ENCODE measurements at regions not wholly inside any gene's neighbourhood (a gene's known extent, or its start where the extent isn't known, plus 50 kb on each side); places are given as distances from the start of the nearest gene placed in this dataset.

DNA sequence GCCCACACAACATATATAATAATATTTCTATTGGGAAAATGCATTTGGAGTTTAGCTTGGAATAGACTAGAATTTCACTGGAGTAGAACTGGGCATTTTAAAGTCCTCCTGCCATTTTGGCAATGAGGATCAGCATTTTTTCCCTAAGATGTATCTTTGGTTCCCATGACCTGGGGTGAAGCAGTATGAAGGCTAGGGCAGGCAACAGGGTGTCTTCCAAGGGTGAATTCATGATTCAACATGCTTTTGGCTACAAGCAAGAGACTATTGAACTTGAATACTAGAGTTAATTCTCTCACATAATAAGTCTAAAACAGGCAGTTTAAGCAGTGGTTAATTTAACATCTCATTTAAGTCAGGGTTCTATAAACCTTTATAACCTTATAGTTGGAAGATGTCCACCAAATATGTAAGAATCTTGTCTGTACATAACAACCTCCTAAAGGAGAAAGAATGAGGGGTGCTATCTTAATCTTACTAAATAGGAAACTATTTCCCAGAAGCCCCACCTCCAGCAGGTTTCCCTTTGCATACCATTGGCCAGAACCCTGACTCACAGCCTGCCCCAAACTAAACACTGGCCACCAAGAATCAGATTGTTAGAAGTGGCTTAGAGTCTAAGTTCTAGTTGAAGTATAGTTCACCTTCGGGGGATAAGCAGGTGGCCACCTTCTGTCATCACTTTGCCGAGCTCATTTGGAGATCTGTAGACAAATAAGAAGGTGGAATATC is 96.0 kb upstream of the PRPS1L1 start:
- Mint-ChIP-seq H3K9me3 (no peaks in the 10 kb centered on the region), H3K4me3 (no peak overlapping the region), H3K36me3 (no peaks in the 10 kb centered on the region), H3K27ac (no peak overlapping the region), H3K4me1 (no peaks in the 10 kb centered on the region), H3K27me3 (no peaks in the 10 kb centered on the region)
- POLR2A ChIA-PET: no interaction called here
- Histone ChIP-seq H3K4me3 (ENCODE audit: control insufficient read depth in 1 of 2, extremely low read depth in 1 of 2, low read length in 1 of 2) (no peak overlapping the region), H3K27me3 (replicated peaks in 1 of 2; ENCODE audit: control insufficient read depth in 2 of 2, extremely low read depth in 1 of 2, insufficient read depth in 2 of 2, low read length in 1 of 2) (no peaks in the 10 kb centered on the region), H3K27ac (ENCODE audit: low read length) (no peak overlapping the region), H3K9me3 (no peaks in the 10 kb centered on the region), H3K36me3 (ENCODE audit: control insufficient read depth in 2 of 2, extremely low read depth in 1 of 2, insufficient read depth in 1 of 2, low read length in 1 of 2) (no peaks in the 10 kb centered on the region), H3K4me1 (ENCODE audit: control insufficient read depth in 1 of 2, extremely low read depth in 1 of 2, insufficient read depth in 2 of 2, low read length in 2 of 2) (no peaks in the 10 kb centered on the region)
- 77% methylated on average over 2 of the region's 2 CpGs for WGBS (ENCODE audit: insufficient coverage)
- no peak for ATAC-seq (replicated peaks in 1 of 4)
- CTCF ChIA-PET: no interaction called here
- no peak for DNase-seq

DNA sequence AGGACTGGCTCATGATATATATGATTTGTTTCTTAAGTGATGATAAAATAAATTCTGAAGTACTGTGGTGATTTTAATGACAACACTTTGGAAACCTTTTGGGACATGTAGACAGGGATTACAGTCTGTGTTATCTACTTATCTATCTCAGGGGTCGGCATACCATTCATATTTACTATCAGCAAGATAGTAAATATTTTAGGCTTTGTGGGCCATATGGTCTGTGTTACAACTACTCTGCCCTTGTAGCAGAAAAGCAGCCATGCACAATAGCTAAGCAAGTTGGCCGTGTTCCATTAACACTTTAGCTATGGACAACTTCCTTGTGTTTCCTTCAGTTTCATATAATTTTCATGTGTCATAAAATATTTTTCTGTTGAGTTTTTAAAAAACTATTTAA is 97.8 kb upstream of the PRPS1L1 start:
- Mint-ChIP-seq H3K27ac (no peak overlapping the region), H3K9me3 (no peaks in the 10 kb centered on the region), H3K4me3 (no peak overlapping the region), H3K27me3 (peaks cover 0 to 4% of the 10 kb centered on the region in 2 donors), H3K4me1 (no peaks in the 10 kb centered on the region), H3K36me3 (no peaks in the 10 kb centered on the region)
- Histone ChIP-seq H3K27ac (ENCODE audit: low read length) (no peak overlapping the region), H3K9me3 (no peaks in the 10 kb centered on the region), H3K4me1 (ENCODE audit: control insufficient read depth in 1 of 2, extremely low read depth in 1 of 2, insufficient read depth in 2 of 2, low read length in 2 of 2) (no peaks in the 10 kb centered on the region), H3K4me3 (ENCODE audit: control insufficient read depth in 1 of 2, extremely low read depth in 1 of 2, low read length in 1 of 2) (no peak overlapping the region), H3K27me3 (replicated peaks in 1 of 2; ENCODE audit: control insufficient read depth in 2 of 2, extremely low read depth in 1 of 2, insufficient read depth in 2 of 2, low read length in 1 of 2) (no peaks in the 10 kb centered on the region), H3K36me3 (ENCODE audit: control insufficient read depth in 2 of 2, extremely low read depth in 1 of 2, insufficient read depth in 1 of 2, low read length in 1 of 2) (no peaks in the 10 kb centered on the region)
- no CpG with 5 or more reads among the region's 2 CpGs for WGBS (ENCODE audit: insufficient coverage)
- CTCF ChIA-PET: no interaction called here
- DNase-seq (no peak), ATAC-seq (replicated peaks in 1 of 4) (no peak)
- POLR2A ChIA-PET: no interaction called here

DNA sequence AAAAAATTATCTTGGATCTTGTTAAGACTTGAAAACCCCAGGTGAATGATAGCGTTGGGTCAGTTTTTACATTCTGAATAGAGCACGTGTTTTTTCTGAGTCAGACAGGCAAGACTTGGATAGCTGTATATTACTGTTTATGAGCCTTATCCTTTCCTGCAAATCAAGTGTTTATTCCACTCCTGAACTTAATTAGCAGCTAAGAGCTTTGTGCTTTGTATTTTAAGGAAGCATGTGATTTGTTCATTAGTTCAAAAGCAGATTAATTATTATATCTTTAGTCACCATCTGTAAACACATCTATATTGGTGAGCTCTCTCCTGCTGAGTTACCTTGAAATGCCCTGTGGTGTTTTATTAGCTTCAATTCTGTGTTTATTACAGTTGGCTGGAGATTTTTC is 98.6 kb upstream of the PRPS1L1 start:
- Mint-ChIP-seq H3K9me3 (no peaks in the 10 kb centered on the region), H3K36me3 (no peaks in the 10 kb centered on the region), H3K27ac (no peak overlapping the region), H3K27me3 (peaks cover 0 to 4% of the 10 kb centered on the region in 2 donors), H3K4me1 (no peaks in the 10 kb centered on the region), H3K4me3 (no peak overlapping the region)
- Histone ChIP-seq H3K9me3 (no peaks in the 10 kb centered on the region), H3K27ac (ENCODE audit: low read length) (no peak overlapping the region), H3K27me3 (replicated peaks in 1 of 2; ENCODE audit: control insufficient read depth in 2 of 2, extremely low read depth in 1 of 2, insufficient read depth in 2 of 2, low read length in 1 of 2) (no peaks in the 10 kb centered on the region), H3K4me1 (ENCODE audit: control insufficient read depth in 1 of 2, extremely low read depth in 1 of 2, insufficient read depth in 2 of 2, low read length in 2 of 2) (no peaks in the 10 kb centered on the region), H3K4me3 (ENCODE audit: control insufficient read depth in 1 of 2, extremely low read depth in 1 of 2, low read length in 1 of 2) (no peak overlapping the region), H3K36me3 (ENCODE audit: control insufficient read depth in 2 of 2, extremely low read depth in 1 of 2, insufficient read depth in 1 of 2, low read length in 1 of 2) (no peaks in the 10 kb centered on the region)
- no CpG with 5 or more reads among the region's 2 CpGs for WGBS (ENCODE audit: insufficient coverage)
- ChIA-PET CTCF (no interaction called here), POLR2A (interaction anchor here in 1 of 2 donors (0.7 kb wide), 1 partner anchor 570 kb away, joined by 4 read pairs; no protein-coding TSS in a partner anchor)
- ATAC-seq (replicated peaks in 1 of 4) (no peak), DNase-seq (no peak)

DNA sequence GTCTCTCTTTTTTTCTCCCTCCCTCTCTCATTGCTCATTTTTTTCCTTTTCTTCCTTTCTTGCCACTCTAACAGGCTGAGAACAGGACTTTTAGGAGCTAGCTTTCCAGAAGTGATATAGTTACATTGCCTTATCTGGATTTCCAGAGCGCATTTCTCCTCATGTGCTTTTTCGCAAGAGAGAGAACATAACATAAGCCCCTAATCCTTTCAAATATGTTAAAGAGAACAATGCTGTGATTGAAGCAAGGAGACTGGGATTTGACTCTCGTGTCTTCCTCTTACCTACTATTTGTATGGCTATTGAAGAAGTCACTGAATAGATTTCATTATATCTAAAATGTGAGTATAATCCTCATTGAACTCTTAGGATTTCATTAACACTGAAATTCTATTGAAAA is 101.2 kb upstream of the PRPS1L1 start:
- Histone ChIP-seq H3K4me3 (ENCODE audit: control insufficient read depth in 1 of 2, extremely low read depth in 1 of 2, low read length in 1 of 2) (no peak overlapping the region), H3K9me3 (no peaks in the 10 kb centered on the region), H3K4me1 (ENCODE audit: control insufficient read depth in 1 of 2, extremely low read depth in 1 of 2, insufficient read depth in 2 of 2, low read length in 2 of 2) (no peaks in the 10 kb centered on the region), H3K36me3 (ENCODE audit: control insufficient read depth in 2 of 2, extremely low read depth in 1 of 2, insufficient read depth in 1 of 2, low read length in 1 of 2) (no peaks in the 10 kb centered on the region), H3K27ac (ENCODE audit: low read length) (no peak overlapping the region), H3K27me3 (replicated peaks in 1 of 2; ENCODE audit: control insufficient read depth in 2 of 2, extremely low read depth in 1 of 2, insufficient read depth in 2 of 2, low read length in 1 of 2) (no peaks in the 10 kb centered on the region)
- DNase-seq (no peak), ATAC-seq (replicated peaks in 1 of 4) (no peak)
- no peak overlapping the region for H3K4me3 Mint-ChIP-seq
- no peaks in the 10 kb centered on the region for H3K9me3 Mint-ChIP-seq
- H3K27me3 Mint-ChIP-seq: peaks cover 0 to 4% of the 10 kb centered on the region in 2 donors
- H3K4me1 Mint-ChIP-seq: no peaks in the 10 kb centered on the region
- no peak overlapping the region for H3K27ac Mint-ChIP-seq
- WGBS (ENCODE audit: insufficient coverage): no CpG with 5 or more reads among the region's 3 CpGs
- H3K36me3 Mint-ChIP-seq: no peaks in the 10 kb centered on the region
- POLR2A ChIA-PET: no interaction called here
- CTCF ChIA-PET: interaction anchor here in 1 of 2 donors (0.6 kb wide), 1 partner anchor 12 kb away, joined by 7 read pairs; no protein-coding TSS in a partner anchor

DNA sequence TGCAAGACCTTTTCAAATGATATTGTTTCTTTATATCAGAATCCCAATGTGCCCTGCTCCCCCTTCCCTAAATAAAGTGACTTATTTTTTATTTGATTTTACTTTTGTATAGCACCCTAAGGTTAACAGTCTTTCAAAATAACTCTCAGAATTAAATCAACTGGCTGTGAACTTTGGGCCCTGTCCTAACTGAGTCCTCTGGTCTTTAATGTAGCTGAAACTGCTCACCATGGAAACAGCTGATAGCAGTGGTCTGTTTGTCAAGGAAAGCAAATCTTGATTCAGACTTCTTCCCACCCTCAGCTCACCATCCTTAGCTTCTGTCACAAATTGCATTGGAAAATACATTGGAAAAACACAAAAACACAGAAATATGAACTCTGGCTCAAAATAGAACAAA is 105.2 kb upstream of the PRPS1L1 start:
- Mint-ChIP-seq H3K9me3 (no peaks in the 10 kb centered on the region), H3K36me3 (no peaks in the 10 kb centered on the region), H3K4me3 (no peak overlapping the region), H3K27me3 (peaks cover 0 to 4% of the 10 kb centered on the region in 2 donors), H3K4me1 (no peaks in the 10 kb centered on the region), H3K27ac (no peak overlapping the region)
- no peak for DNase-seq
- H3K36me3 ChIP-seq (ENCODE audit: control insufficient read depth in 2 of 2, extremely low read depth in 1 of 2, insufficient read depth in 1 of 2, low read length in 1 of 2): no peaks in the 10 kb centered on the region
- H3K27me3 ChIP-seq (replicated peaks in 1 of 2; ENCODE audit: control insufficient read depth in 2 of 2, extremely low read depth in 1 of 2, insufficient read depth in 2 of 2, low read length in 1 of 2): no peaks in the 10 kb centered on the region
- ChIA-PET CTCF (no interaction called here), POLR2A (no interaction called here)
- H3K9me3 ChIP-seq: no peaks in the 10 kb centered on the region
- no peak for ATAC-seq (replicated peaks in 1 of 4)
- no peak overlapping the region for H3K4me3 ChIP-seq (ENCODE audit: control insufficient read depth in 1 of 2, extremely low read depth in 1 of 2, low read length in 1 of 2)
- H3K4me1 ChIP-seq (ENCODE audit: control insufficient read depth in 1 of 2, extremely low read depth in 1 of 2, insufficient read depth in 2 of 2, low read length in 2 of 2): no peaks in the 10 kb centered on the region
- H3K27ac ChIP-seq (ENCODE audit: low read length): no peak overlapping the region

DNA sequence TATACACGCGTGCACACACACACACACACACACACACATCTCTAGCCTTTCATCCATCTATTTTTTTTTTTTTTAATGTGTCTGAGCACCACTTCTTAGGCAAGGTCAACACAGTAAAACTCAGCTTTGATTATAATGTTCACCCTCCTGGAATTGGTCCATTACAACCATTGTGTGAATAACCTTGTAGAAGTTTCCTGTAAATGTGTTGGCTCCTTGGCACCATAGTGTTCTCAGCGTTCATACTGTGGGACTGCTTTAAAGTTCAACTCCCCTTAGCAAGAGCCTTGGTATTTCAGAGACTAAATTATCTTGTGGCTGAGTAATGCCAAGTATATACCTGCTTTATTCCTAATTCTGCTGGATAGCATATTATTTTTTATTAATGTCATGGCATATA is 106.3 kb upstream of the PRPS1L1 start:
- H3K27me3 ChIP-seq (replicated peaks in 1 of 2; ENCODE audit: control insufficient read depth in 2 of 2, extremely low read depth in 1 of 2, insufficient read depth in 2 of 2, low read length in 1 of 2): no peaks in the 10 kb centered on the region
- Mint-ChIP-seq H3K4me3 (no peak overlapping the region), H3K4me1 (no peaks in the 10 kb centered on the region), H3K9me3 (peaks cover 0 to 3% (median 0%) of the 10 kb centered on the region in 3 donors), H3K27ac (no peak overlapping the region), H3K27me3 (peaks cover 0 to 4% of the 10 kb centered on the region in 2 donors), H3K36me3 (no peaks in the 10 kb centered on the region)
- no peaks in the 10 kb centered on the region for H3K36me3 ChIP-seq (ENCODE audit: control insufficient read depth in 2 of 2, extremely low read depth in 1 of 2, insufficient read depth in 1 of 2, low read length in 1 of 2)
- ChIA-PET CTCF (no interaction called here), POLR2A (no interaction called here)
- no peak for DNase-seq
- no peaks in the 10 kb centered on the region for H3K4me1 ChIP-seq (ENCODE audit: control insufficient read depth in 1 of 2, extremely low read depth in 1 of 2, insufficient read depth in 2 of 2, low read length in 2 of 2)
- H3K9me3 ChIP-seq: no peaks in the 10 kb centered on the region
- no peak overlapping the region for H3K4me3 ChIP-seq (ENCODE audit: control insufficient read depth in 1 of 2, extremely low read depth in 1 of 2, low read length in 1 of 2)
- H3K27ac ChIP-seq (ENCODE audit: low read length): no peak overlapping the region
- no peak for ATAC-seq (replicated peaks in 1 of 4)
- WGBS (ENCODE audit: insufficient coverage): 80% methylated on average over 1 of the region's 3 CpGs

DNA sequence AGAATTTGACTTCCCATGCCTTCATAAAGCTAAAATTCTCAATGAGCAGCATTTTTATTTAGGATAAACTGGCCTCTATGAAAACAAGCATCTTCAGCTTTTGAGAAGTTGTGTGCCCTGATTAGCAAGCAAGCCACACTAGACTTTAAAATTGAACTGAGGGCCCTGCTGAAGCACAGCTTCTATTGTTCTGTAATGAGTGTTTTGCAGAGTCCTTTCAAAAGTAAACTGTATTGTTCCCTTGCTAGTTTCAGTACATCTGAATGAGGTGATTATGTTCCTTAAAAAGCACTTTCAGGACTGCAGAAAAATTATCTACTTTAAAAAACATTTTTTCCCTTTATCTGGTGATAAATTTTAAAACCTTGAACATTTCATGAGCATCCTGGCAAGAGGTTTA is 113.3 kb upstream of the PRPS1L1 start:
- H3K9me3 Mint-ChIP-seq: peaks cover 0 to 3% (median 0%) of the 10 kb centered on the region in 3 donors
- peaks cover 0 to 3% of the 10 kb centered on the region in 2 donors for H3K27me3 Mint-ChIP-seq
- no peaks in the 10 kb centered on the region for H3K4me1 ChIP-seq (ENCODE audit: control insufficient read depth in 1 of 2, extremely low read depth in 1 of 2, insufficient read depth in 2 of 2, low read length in 2 of 2)
- no peaks in the 10 kb centered on the region for H3K27me3 ChIP-seq (replicated peaks in 1 of 2; ENCODE audit: control insufficient read depth in 2 of 2, extremely low read depth in 1 of 2, insufficient read depth in 2 of 2, low read length in 1 of 2)
- H3K27ac ChIP-seq (ENCODE audit: low read length): no peak overlapping the region
- no peaks in the 10 kb centered on the region for H3K4me1 Mint-ChIP-seq
- no peaks in the 10 kb centered on the region for H3K36me3 Mint-ChIP-seq
- no peak overlapping the region for H3K4me3 Mint-ChIP-seq
- H3K9me3 ChIP-seq: no peaks in the 10 kb centered on the region
- no peak overlapping the region for H3K27ac Mint-ChIP-seq
- no peaks in the 10 kb centered on the region for H3K36me3 ChIP-seq (ENCODE audit: control insufficient read depth in 2 of 2, extremely low read depth in 1 of 2, insufficient read depth in 1 of 2, low read length in 1 of 2)
- H3K4me3 ChIP-seq (ENCODE audit: control insufficient read depth in 1 of 2, extremely low read depth in 1 of 2, low read length in 1 of 2): no peak overlapping the region
- ChIA-PET CTCF (interaction anchor here (0.6 to 0.7 kb wide), 4 partner anchors 12 to 604 kb away, joined by 3 to 7 read pairs (median 4); no protein-coding TSS in a partner anchor), POLR2A (no interaction called here)
- DNase-seq (no peak), ATAC-seq (replicated peaks in 1 of 4) (no peak)
